Caco-2 (cell line): ENCODE measurements at regions not wholly inside any gene's neighbourhood (a gene's known extent, or its start where the extent isn't known, plus 50 kb on each side); places are given as distances from the start of the nearest gene placed in this dataset.

Experiments used
- BruUV-seq: library from RNA; stranded (reverse); fragments of 400-500 nt; replicated peaks from 2 replicates; lab custom pipeline; 2021; lab: Mats Ljungman, UMichigan
- CTCF ChIA-PET: fragments of 300-600 bp; sonication (Branson Sonifier 250); formaldehyde crosslinking; loops from one replicate; lab custom pipeline; 2022; ENCODE audit warnings: antibody characterized with exemption; lab: Charles Lee
- POLR2A ChIA-PET: fragments of 300-600 bp; sonication (Branson Sonifier 250); formaldehyde crosslinking; loops from one replicate; lab custom pipeline; 2022; ENCODE audit warnings: antibody characterized with exemption; lab: Charles Lee
- DNase-seq, 2 experiments: peaks; one replicate each; pipeline versions ENCODE4 v3.0.0 to v3.0.0-alpha.2; 2020 to 2022
- H3K27me3 ChIP-seq: replicated peaks from 2 replicates; pipeline ENCODE4 v1.6.0; 2011; ENCODE audit warnings: low read length; ENCODE audit not compliant: control insufficient read depth, insufficient read depth
- H3K36me3 ChIP-seq: 2 replicates; pipeline ENCODE4 v1.5.1; 2011; ENCODE audit warnings: low read length; ENCODE audit not compliant: control insufficient read depth, insufficient read depth
- H3K4me1 ChIP-seq: fragments of 250-450 bp; sonication (Bioruptor Pico); 2 replicates; pipeline ENCODE4 v1.5.1; 2020; ENCODE audit warnings: mild to moderate bottlenecking
- H3K4me3 ChIP-seq: 2 replicates; pipeline ENCODE4 v1.5.1; 2011; ENCODE audit warnings: low read depth, mild to moderate bottlenecking, control low read depth, low read length
- H3K9me3 ChIP-seq: fragments of 250-450 bp; sonication (Bioruptor Pico); 2 replicates; pipeline ENCODE4 v1.5.1; 2020; ENCODE audit warnings: mild to moderate bottlenecking, moderate library complexity
- H3K27ac Mint-ChIP-seq: one replicate; pipeline ENCODE4 v1.8.0; 2022; ENCODE audit warnings: mixed read lengths; ENCODE audit not compliant: unreplicated experiment
- H3K27me3 Mint-ChIP-seq: one replicate; pipeline ENCODE4 v1.8.0; 2022; ENCODE audit warnings: mixed read lengths; ENCODE audit not compliant: insufficient read depth, unreplicated experiment
- H3K36me3 Mint-ChIP-seq: one replicate; pipeline ENCODE4 v1.8.0; 2022; ENCODE audit warnings: mild to moderate bottlenecking, mixed read lengths; ENCODE audit not compliant: insufficient read depth, unreplicated experiment
- H3K4me1 Mint-ChIP-seq: one replicate; pipeline ENCODE4 v1.8.0; 2022; ENCODE audit warnings: low read depth, mixed read lengths; ENCODE audit not compliant: unreplicated experiment
- H3K4me3 Mint-ChIP-seq: one replicate; pipeline ENCODE4 v1.8.0; 2022; ENCODE audit warnings: mild to moderate bottlenecking, moderate library complexity, mixed read lengths; ENCODE audit not compliant: unreplicated experiment
- H3K9me3 Mint-ChIP-seq: one replicate; pipeline ENCODE4 v1.8.0; 2022; ENCODE audit warnings: mixed read lengths; ENCODE audit not compliant: unreplicated experiment
- CTCF ChIP-seq, 2 experiments: fragments of 200-600 bp in 1 of 2; IDR thresholded peaks; 1 replicate in 1 of 2; 2 replicates in 1 of 2; pipeline versions ENCODE4 v1.5.1 to v1.8.0; 2011 to 2022; ENCODE audit warnings: antibody characterized with exemption in 1 of 2, control low read depth in 1 of 2, inconsistent platforms in 1 of 2, low read depth in 1 of 2, low read length in 1 of 2, mild to moderate bottlenecking in 1 of 2, moderate library complexity in 1 of 2; ENCODE audit not compliant: insufficient read depth in 1 of 2, severe bottlenecking in 1 of 2, unreplicated experiment in 1 of 2
- intact Hi-C: fragments of 100-400 bp; cut with micrococcal nuclease; formaldehyde crosslinking; loops from one replicate; pipeline ENCODE4 v1.10.0; 2022; ENCODE audit not compliant: unreplicated experiment

- H3K9me3 Mint-ChIP-seq, result no peaks in the 10 kb centered on the region
- Histone ChIP-seq H3K4me3 (no peak overlapping the region), H3K9me3 (peaks cover 8% of the 10 kb centered on the region), H3K36me3 (no peaks in the 10 kb centered on the region), H3K27me3 (no peaks in the 10 kb centered on the region), H3K4me1 (0 out of 2 replicates have a peak, but pooled peaks cover 4% of the 10 kb centered on the region)
- no TSS peak for BruUV-seq
- H3K4me3 Mint-ChIP-seq, result no peak overlapping the region
- intact Hi-C loops, result no loop called here
- H3K4me1 Mint-ChIP-seq, result no peaks in the 10 kb centered on the region
- H3K36me3 Mint-ChIP-seq, result no peaks in the 10 kb centered on the region
- TF ChIP-seq CTCF (IDR thresholded peaks at IDR 0.05; ENCODE audit: insufficient read depth in 1 of 2, low read depth in 1 of 2, low read length in 1 of 2, severe bottlenecking in 1 of 2, unreplicated experiment in 1 of 2), result no peak
- POLR2A ChIA-PET, result no interaction called here
- H3K27ac Mint-ChIP-seq, result no peak overlapping the region
- CTCF ChIA-PET, result interaction anchor here (0.7 kb wide), 1 partner anchor 387 kb away, joined by 3 read pairs; no protein-coding TSS in a partner anchor
- no peaks in the 10 kb centered on the region for H3K27me3 Mint-ChIP-seq
- DNase-seq, result no peak
Measured at GRCh38 chr12:115364921-115365320, 680.9 kb upstream of the TBX3 start.

GRCh38 chr12:115362339-115362976 is 678.5 kb upstream of the TBX3 start:
- no peaks in the 10 kb centered on the region for H3K4me1 Mint-ChIP-seq
- CTCF ChIA-PET, result interaction anchor here (0.6 kb wide), 1 partner anchor 383 kb away, joined by 3 read pairs; no protein-coding TSS in a partner anchor
- 0 out of 2 replicates have a peak, but pooled peaks cover 2% of the 10 kb centered on the region for H3K4me1 ChIP-seq
- POLR2A ChIA-PET, result no interaction called here
- H3K36me3 ChIP-seq, result no peaks in the 10 kb centered on the region
- H3K4me3 ChIP-seq, result no peak overlapping the region
- no peaks in the 10 kb centered on the region for H3K27me3 Mint-ChIP-seq
- no peaks in the 10 kb centered on the region for H3K9me3 ChIP-seq
- no TSS peak for BruUV-seq
- no peaks in the 10 kb centered on the region for H3K36me3 Mint-ChIP-seq
- H3K27ac Mint-ChIP-seq, result no peak overlapping the region
- TF ChIP-seq CTCF (IDR thresholded peaks at IDR 0.05; ENCODE audit: insufficient read depth in 1 of 2, low read depth in 1 of 2, low read length in 1 of 2, severe bottlenecking in 1 of 2, unreplicated experiment in 1 of 2), result peak in 1 of 2 experiments; percentile 3
- no peak overlapping the region for H3K4me3 Mint-ChIP-seq
- DNase-seq, result no peak
- H3K9me3 Mint-ChIP-seq, result no peaks in the 10 kb centered on the region
- no peaks in the 10 kb centered on the region for H3K27me3 ChIP-seq
- intact Hi-C loops, result no loop called here

- H3K9me3 ChIP-seq, result no peaks in the 10 kb centered on the region
- no peaks in the 10 kb centered on the region for H3K27me3 Mint-ChIP-seq
- H3K4me3 Mint-ChIP-seq, result no peak overlapping the region
- H3K36me3 Mint-ChIP-seq, result no peaks in the 10 kb centered on the region
- ChIA-PET POLR2A (no interaction called here), CTCF (no interaction called here)
- H3K27me3 ChIP-seq, result no peaks in the 10 kb centered on the region
- no peak for TF ChIP-seq CTCF (IDR thresholded peaks at IDR 0.05; ENCODE audit: insufficient read depth in 1 of 2, low read depth in 1 of 2, low read length in 1 of 2, severe bottlenecking in 1 of 2, unreplicated experiment in 1 of 2)
- no peak overlapping the region for H3K4me3 ChIP-seq
- no peaks in the 10 kb centered on the region for H3K36me3 ChIP-seq
- DNase-seq, result no peak
- no peak overlapping the region for H3K27ac Mint-ChIP-seq
- no peaks in the 10 kb centered on the region for H3K9me3 Mint-ChIP-seq
- no TSS peak for BruUV-seq
- peaks cover 10% of the 10 kb centered on the region for H3K4me1 Mint-ChIP-seq
- intact Hi-C loops, result no loop called here
- H3K4me1 ChIP-seq, result no peaks in the 10 kb centered on the region
Measured at GRCh38 chr12:115357681-115358080, 673.7 kb upstream of the TBX3 start.
